Stimulated activated memory B cell treated with anti-CD40 and anti-IgM and Interleukin-4, amounts not matched to agents 10 μg/mL and 1 μg/mL and 100 μg/mL, for 72 hours (primary cell): ENCODE measurements at regions not wholly inside any gene's neighbourhood (a gene's known extent, or its start where the extent isn't known, plus 50 kb on each side); places are given as distances from the start of the nearest gene placed in this dataset.

Experiments
- ATAC-seq: fragments of 150-1000 bp; cut with Tn5 transposase; 2 replicates; pipeline ENCODE4 v1.10.0; 2021
- H3K27ac Mint-ChIP-seq: one replicate; pipeline ENCODE4 v1.8.0; 2022; ENCODE audit warnings: mild to moderate bottlenecking, mixed read lengths
- H3K27me3 Mint-ChIP-seq: one replicate; pipeline ENCODE4 v1.8.0; 2022; ENCODE audit warnings: mixed read lengths
- H3K36me3 Mint-ChIP-seq: one replicate; pipeline ENCODE4 v1.8.0; 2022; ENCODE audit warnings: mixed read lengths
- H3K4me1 Mint-ChIP-seq: one replicate; pipeline ENCODE4 v1.8.0; 2022; ENCODE audit warnings: mixed read lengths
- H3K4me3 Mint-ChIP-seq: one replicate; pipeline ENCODE4 v1.8.0; 2022; ENCODE audit warnings: mild to moderate bottlenecking, moderate library complexity, mixed read lengths
- H3K9me3 Mint-ChIP-seq: one replicate; pipeline ENCODE4 v1.8.0; 2022; ENCODE audit warnings: mixed read lengths

GRCh38 chr3:791442-791841 lies 301.4 kb upstream of the CNTN6 start:
- H3K9me3 Mint-ChIP-seq: no peaks in the 10 kb centered on the region
- H3K4me3 Mint-ChIP-seq: no peak overlapping the region
- ATAC-seq: no peak
- no peaks in the 10 kb centered on the region for H3K4me1 Mint-ChIP-seq
- no peaks in the 10 kb centered on the region for H3K27me3 Mint-ChIP-seq
- no peaks in the 10 kb centered on the region for H3K36me3 Mint-ChIP-seq
- no peak overlapping the region for H3K27ac Mint-ChIP-seq

DNA sequence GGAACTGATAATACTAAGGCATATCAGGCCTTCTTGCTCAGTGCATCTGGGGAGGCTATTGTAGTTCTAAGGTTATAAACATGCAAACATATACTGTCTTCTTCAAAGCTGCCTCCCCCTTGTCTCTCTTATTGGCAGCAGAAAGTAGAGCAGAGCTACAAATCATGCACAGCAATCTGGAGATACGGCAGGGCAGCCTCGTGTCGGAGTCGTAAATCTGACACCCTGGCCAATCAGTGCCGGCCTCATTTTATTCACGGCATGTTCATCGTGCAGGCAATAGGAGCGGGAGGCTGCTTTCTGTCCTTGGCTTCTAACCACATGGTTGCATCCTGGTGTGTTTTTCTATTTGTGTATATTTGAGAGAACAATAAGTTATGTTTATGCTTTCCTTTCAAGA lies 300.2 kb upstream of the CNTN6 start:
- H3K4me3 Mint-ChIP-seq: no peak overlapping the region
- H3K27me3 Mint-ChIP-seq: no peaks in the 10 kb centered on the region
- H3K4me1 Mint-ChIP-seq: no peaks in the 10 kb centered on the region
- no peak for ATAC-seq
- H3K27ac Mint-ChIP-seq: no peak overlapping the region
- H3K9me3 Mint-ChIP-seq: no peaks in the 10 kb centered on the region
- no peaks in the 10 kb centered on the region for H3K36me3 Mint-ChIP-seq

DNA sequence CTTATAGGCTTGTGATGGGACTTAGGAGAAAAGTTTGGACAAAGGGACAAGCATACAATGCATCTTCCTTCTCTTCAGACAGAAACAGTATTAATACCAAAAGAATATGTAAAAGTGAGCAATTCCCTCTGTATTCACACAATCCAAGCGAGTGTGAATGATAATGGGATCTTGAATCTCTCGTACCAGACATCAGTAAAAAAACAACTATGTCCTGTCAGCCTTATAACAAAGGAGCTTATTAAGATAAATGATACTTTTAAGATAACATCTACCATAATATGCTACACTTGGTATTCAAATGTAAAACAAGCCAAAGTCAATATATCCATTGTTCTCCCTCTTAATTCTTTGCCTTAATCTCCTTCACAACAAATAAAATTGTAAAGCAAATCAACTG lies 288.6 kb upstream of the CNTN6 start:
- Mint-ChIP-seq H3K36me3 (no peaks in the 10 kb centered on the region), H3K4me1 (no peaks in the 10 kb centered on the region), H3K4me3 (no peak overlapping the region), H3K9me3 (no peaks in the 10 kb centered on the region), H3K27me3 (no peaks in the 10 kb centered on the region), H3K27ac (no peak overlapping the region)
- ATAC-seq: no peak

DNA sequence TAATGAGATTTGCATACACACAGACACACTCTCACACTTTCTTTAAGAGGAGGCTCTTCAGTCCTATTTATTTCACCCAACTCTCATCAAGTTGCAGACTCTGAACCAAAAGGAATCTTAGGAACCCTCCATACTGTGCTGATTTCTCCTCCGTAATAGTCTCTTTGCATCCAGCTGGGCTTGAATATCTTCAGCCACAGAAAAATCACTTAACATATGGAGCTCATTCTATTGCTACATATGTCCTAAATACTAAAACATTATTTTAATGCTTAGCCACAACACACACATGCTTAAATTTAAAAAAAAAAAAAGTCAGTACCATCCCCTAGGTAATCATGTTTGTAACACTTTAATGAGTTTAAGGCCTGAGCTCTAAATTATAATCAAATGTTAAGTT lies 287.5 kb upstream of the CNTN6 start:
- no peak for ATAC-seq
- Mint-ChIP-seq H3K4me3 (no peak overlapping the region), H3K36me3 (no peaks in the 10 kb centered on the region), H3K27me3 (no peaks in the 10 kb centered on the region), H3K4me1 (no peaks in the 10 kb centered on the region), H3K9me3 (no peaks in the 10 kb centered on the region), H3K27ac (no peak overlapping the region)

GRCh38 chr3:806006-806405 lies 286.8 kb upstream of the CNTN6 start:
- Mint-ChIP-seq H3K4me1 (no peaks in the 10 kb centered on the region), H3K27me3 (no peaks in the 10 kb centered on the region), H3K4me3 (no peak overlapping the region), H3K27ac (no peak overlapping the region), H3K9me3 (no peaks in the 10 kb centered on the region), H3K36me3 (no peaks in the 10 kb centered on the region)
- no peak for ATAC-seq

- Mint-ChIP-seq H3K27me3 (no peaks in the 10 kb centered on the region), H3K36me3 (no peaks in the 10 kb centered on the region), H3K27ac (no peak overlapping the region), H3K9me3 (peaks cover 16% of the 10 kb centered on the region), H3K4me1 (no peaks in the 10 kb centered on the region), H3K4me3 (no peak overlapping the region)
- ATAC-seq: no peak
Observed at GRCh38 chr3:816605-817004, 276.2 kb upstream of the CNTN6 start.

- H3K27me3 Mint-ChIP-seq: no peaks in the 10 kb centered on the region
- no peak for ATAC-seq
Observed at GRCh38 chr3:834679-835078, 258.1 kb upstream of the CNTN6 start.

GRCh38 chr3:835096-835495 lies 257.7 kb upstream of the CNTN6 start:
- no peaks in the 10 kb centered on the region for H3K36me3 Mint-ChIP-seq
- no peaks in the 10 kb centered on the region for H3K4me1 Mint-ChIP-seq
- ATAC-seq: no peak
- no peak overlapping the region for H3K4me3 Mint-ChIP-seq
- H3K27ac Mint-ChIP-seq: no peak overlapping the region
- H3K9me3 Mint-ChIP-seq: peaks cover 1% of the 10 kb centered on the region
- H3K27me3 Mint-ChIP-seq: no peaks in the 10 kb centered on the region

More at GRCh38 chr3:834679-835078, 258.1 kb upstream of the CNTN6 start:
- Mint-ChIP-seq H3K4me1 (no peaks in the 10 kb centered on the region), H3K9me3 (peaks cover 3% of the 10 kb centered on the region), H3K4me3 (no peak overlapping the region), H3K36me3 (no peaks in the 10 kb centered on the region), H3K27ac (no peak overlapping the region)

GRCh38 chr3:839981-840380 lies 252.8 kb upstream of the CNTN6 start:
- Mint-ChIP-seq H3K27ac (no peak overlapping the region), H3K4me3 (no peak overlapping the region), H3K9me3 (peaks cover 3% of the 10 kb centered on the region), H3K36me3 (no peaks in the 10 kb centered on the region), H3K27me3 (no peaks in the 10 kb centered on the region), H3K4me1 (no peaks in the 10 kb centered on the region)
- no peak for ATAC-seq

DNA sequence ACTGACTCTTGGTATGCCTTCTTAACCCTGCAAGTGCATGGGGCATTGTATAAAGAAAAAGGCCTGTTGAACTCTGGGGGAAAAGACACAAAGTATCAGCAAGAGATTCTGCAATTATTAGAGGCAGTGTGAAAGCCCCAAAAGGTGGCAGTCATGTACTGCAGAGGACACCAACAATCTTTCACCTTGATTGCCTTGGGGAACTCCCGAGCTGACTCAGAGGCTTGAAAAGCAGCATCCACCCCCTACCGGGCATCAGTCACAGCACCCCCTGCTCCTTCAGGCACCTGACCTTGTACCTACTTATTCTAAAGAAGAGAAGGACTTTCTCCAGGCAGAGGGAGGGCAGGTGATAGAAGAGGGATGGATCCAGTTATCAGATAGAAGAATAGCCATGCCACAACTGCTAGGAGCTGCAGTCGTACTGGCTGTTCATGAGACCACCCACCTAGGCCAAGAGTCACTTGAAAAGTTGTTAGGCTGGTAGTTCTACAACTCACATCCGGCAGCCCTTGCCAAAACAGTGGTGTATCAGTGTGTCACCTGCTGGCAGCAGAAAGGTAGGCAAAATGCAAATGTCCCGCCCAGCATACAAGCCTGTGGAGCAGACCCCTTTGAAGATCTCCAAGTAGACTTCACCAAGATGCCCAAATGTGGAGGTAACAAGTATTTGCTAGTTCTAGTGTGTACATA lies 241.6 kb upstream of the CNTN6 start:
- H3K36me3 Mint-ChIP-seq: no peaks in the 10 kb centered on the region
- no peak for ATAC-seq
- H3K27me3 Mint-ChIP-seq: no peaks in the 10 kb centered on the region
- peaks cover 2% of the 10 kb centered on the region for H3K9me3 Mint-ChIP-seq
- no peak overlapping the region for H3K4me3 Mint-ChIP-seq
- no peaks in the 10 kb centered on the region for H3K4me1 Mint-ChIP-seq
- no peak overlapping the region for H3K27ac Mint-ChIP-seq

DNA sequence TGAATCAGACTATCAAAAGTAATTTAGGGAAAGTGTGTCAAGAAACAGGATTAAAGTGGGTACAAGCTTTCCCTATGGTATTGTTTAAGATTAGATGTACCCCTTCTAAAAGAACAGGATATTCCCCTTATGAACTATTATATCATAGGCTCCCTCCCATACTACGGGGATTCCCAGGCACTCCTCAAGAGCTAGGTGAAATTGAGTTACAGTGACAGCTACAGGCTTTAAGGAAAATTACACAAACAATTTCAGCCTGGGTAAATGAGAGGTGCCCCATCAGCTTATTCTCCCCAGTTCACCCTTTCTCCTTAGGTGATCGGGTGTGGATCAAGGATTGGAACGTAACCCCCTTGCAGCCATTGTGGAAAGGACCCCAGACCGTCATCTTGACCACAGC lies 240.8 kb upstream of the CNTN6 start:
- Mint-ChIP-seq H3K36me3 (no peaks in the 10 kb centered on the region), H3K4me3 (no peak overlapping the region), H3K27ac (no peak overlapping the region), H3K27me3 (no peaks in the 10 kb centered on the region), H3K4me1 (no peaks in the 10 kb centered on the region), H3K9me3 (peaks cover 2% of the 10 kb centered on the region)
- no peak for ATAC-seq

GRCh38 chr3:853489-853888 lies 239.3 kb upstream of the CNTN6 start:
- no peaks in the 10 kb centered on the region for H3K4me1 Mint-ChIP-seq
- no peak overlapping the region for H3K27ac Mint-ChIP-seq
- no peaks in the 10 kb centered on the region for H3K36me3 Mint-ChIP-seq
- no peak for ATAC-seq
- H3K4me3 Mint-ChIP-seq: no peak overlapping the region
- H3K9me3 Mint-ChIP-seq: peaks cover 2% of the 10 kb centered on the region
- no peaks in the 10 kb centered on the region for H3K27me3 Mint-ChIP-seq

DNA sequence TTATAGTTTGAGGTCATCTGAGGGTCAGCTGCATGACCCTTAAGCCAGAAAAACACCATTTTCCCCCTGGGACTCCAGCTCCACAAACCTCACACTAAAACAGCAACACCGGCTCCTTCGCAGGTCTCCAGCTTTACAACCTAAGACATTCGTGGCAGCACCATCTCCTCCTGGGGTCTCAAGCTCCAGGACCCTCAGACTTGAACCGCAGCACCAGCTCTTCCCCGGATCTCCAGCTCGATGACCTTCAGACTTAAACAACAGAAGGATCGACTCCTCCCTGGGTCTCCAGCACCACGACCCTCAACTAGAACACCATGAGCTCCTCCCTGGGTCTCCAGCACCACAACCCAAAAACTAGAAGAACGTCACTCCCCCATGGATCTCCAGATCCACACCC lies 233.7 kb upstream of the CNTN6 start:
- Mint-ChIP-seq H3K4me1 (no peaks in the 10 kb centered on the region), H3K36me3 (no peaks in the 10 kb centered on the region), H3K27ac (no peak overlapping the region), H3K4me3 (no peak overlapping the region), H3K9me3 (peaks cover 2% of the 10 kb centered on the region), H3K27me3 (no peaks in the 10 kb centered on the region)
- no peak for ATAC-seq

- Mint-ChIP-seq H3K27me3 (no peaks in the 10 kb centered on the region), H3K27ac (no peak overlapping the region), H3K9me3 (no peaks in the 10 kb centered on the region), H3K4me3 (no peak overlapping the region), H3K36me3 (no peaks in the 10 kb centered on the region), H3K4me1 (no peaks in the 10 kb centered on the region)
- no peak for ATAC-seq
Observed at GRCh38 chr3:861721-862120, 231.1 kb upstream of the CNTN6 start.

DNA sequence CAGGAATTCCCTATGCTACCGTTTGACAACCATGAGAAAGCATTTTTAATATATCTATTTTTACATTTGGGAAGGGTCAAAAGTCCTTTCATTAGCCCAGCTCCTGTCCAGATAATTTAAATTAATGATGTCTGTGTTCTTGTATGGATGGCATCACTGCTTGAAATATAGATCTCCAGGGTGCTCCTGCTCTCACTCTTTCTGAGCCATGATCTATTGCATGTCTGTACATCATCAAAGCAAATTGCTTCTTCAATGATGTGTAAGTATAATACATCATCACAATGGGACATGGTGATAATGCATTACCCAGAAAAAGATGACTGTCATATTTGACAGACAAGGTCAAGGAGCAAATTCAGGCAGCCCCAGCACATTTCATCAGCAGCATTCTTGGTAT lies 223.6 kb upstream of the CNTN6 start:
- no peaks in the 10 kb centered on the region for H3K9me3 Mint-ChIP-seq
- H3K4me3 Mint-ChIP-seq: no peak overlapping the region
- ATAC-seq: no peak
- H3K36me3 Mint-ChIP-seq: no peaks in the 10 kb centered on the region
- no peaks in the 10 kb centered on the region for H3K4me1 Mint-ChIP-seq
- no peaks in the 10 kb centered on the region for H3K27me3 Mint-ChIP-seq
- H3K27ac Mint-ChIP-seq: no peak overlapping the region

DNA sequence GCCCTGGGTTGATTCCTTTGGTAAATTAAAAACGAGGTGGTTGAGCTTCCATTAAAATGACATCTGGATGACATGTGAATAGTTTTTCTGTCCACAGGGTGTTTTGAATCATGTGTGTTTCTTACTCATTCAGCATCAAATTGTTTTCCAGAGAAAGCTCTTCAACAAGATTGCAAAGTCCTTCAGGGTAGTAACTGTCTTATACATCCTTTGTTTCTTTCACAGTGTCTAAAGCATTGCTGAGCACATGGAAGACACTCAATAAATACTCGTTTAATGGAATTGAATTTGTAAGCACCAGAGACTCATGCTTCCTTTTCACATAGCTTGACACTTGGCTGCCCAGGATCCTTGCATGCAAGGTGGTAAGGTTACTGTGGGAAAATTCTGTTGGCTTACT lies 223.1 kb upstream of the CNTN6 start:
- H3K36me3 Mint-ChIP-seq: no peaks in the 10 kb centered on the region
- no peak overlapping the region for H3K27ac Mint-ChIP-seq
- no peaks in the 10 kb centered on the region for H3K9me3 Mint-ChIP-seq
- H3K4me1 Mint-ChIP-seq: no peaks in the 10 kb centered on the region
- no peak for ATAC-seq
- no peak overlapping the region for H3K4me3 Mint-ChIP-seq
- no peaks in the 10 kb centered on the region for H3K27me3 Mint-ChIP-seq

DNA sequence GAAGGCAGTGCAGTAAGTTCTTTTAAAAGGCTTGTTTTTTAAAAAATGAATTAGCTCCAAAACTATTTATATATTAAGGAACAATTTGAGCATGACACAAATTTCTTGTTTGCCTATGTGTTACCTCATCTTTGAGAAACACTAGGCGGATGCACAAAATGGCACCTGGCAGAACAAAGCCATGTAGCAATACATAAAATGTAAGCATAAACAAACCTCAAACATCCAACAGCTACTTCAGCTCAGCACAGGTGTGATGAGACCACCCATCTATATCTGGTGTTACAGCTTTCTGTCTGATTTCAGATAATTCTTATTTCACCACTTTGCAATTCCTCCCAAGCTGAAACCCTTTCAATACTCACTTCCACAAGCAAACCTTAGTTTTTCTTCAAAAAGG lies 221.2 kb upstream of the CNTN6 start:
- Mint-ChIP-seq H3K4me3 (no peak overlapping the region), H3K36me3 (no peaks in the 10 kb centered on the region), H3K4me1 (no peaks in the 10 kb centered on the region), H3K27me3 (no peaks in the 10 kb centered on the region), H3K9me3 (no peaks in the 10 kb centered on the region), H3K27ac (no peak overlapping the region)
- no peak for ATAC-seq
